ENCODE measurements at regions not wholly inside any gene's neighbourhood (a gene's known extent, or its start where the extent isn't known, plus 50 kb on each side); places are given as distances from the start of the nearest gene placed in this dataset.

DNA sequence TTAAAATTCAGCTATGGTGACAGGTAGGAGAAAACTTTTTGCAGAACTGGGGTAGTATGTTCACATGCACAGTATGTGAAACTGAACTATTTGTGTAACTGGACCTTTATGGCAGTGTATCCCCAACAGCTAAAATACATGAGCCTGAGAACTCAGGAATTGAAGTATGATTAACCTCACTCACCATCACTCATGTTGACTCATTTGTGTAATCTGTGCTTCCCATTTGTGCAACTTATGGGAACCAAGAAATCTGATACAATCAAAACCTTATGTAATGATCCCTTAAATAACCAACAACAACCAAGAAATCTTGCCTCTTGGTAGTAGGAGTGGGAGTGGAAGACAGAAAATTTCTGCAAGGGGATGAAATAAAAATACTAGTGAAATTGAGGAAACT is 674.9 kb downstream of the HDGFL1 start:
- Histone ChIP-seq H3K27me3 (no peaks in the 10 kb centered on the region), H3K9me3 (no peaks in the 10 kb centered on the region), H3K27ac (no peak overlapping the region), H3K36me3 (replicated peaks in 1 of 2; ENCODE audit: insufficient read depth in 1 of 2, low read depth in 2 of 2) (no peaks in the 10 kb centered on the region), H3K4me1 (no peaks in the 10 kb centered on the region), H3K4me3 (no peak overlapping the region)
- ATAC-seq, result no peak
- intact Hi-C loops (cut with DNase I), result no loop called here
- TF ChIP-seq, protein P1, sequence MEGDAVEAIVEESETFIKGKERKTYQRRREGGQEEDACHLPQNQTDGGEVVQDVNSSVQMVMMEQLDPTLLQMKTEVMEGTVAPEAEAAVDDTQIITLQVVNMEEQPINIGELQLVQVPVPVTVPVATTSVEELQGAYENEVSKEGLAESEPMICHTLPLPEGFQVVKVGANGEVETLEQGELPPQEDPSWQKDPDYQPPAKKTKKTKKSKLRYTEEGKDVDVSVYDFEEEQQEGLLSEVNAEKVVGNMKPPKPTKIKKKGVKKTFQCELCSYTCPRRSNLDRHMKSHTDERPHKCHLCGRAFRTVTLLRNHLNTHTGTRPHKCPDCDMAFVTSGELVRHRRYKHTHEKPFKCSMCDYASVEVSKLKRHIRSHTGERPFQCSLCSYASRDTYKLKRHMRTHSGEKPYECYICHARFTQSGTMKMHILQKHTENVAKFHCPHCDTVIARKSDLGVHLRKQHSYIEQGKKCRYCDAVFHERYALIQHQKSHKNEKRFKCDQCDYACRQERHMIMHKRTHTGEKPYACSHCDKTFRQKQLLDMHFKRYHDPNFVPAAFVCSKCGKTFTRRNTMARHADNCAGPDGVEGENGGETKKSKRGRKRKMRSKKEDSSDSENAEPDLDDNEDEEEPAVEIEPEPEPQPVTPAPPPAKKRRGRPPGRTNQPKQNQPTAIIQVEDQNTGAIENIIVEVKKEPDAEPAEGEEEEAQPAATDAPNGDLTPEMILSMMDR (IDR thresholded peaks at IDR 0.05), result no peak
- TF ChIP-seq POLR2A (IDR thresholded peaks at IDR 0.05), result no peak
- no peak for DNase-seq

DNA sequence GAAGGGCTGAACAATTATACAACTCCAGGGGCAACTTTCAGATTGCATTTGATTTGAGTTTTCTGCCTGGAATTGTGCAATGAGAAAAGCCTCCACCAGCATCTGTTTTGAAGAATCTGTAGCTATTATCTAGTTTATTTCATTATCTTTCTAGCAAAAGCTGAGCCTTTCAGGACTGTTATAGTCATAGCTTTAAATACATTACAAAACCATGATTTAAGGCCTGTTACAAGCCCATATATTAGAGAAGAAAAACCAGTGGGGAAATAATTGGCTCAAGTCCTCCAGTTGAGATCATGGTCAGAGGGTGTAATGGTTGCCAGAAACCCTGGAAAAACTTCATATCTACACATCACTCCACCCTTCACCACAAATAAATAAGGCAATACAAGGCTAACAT is 676.2 kb downstream of the HDGFL1 start:
- H3K27ac ChIP-seq, result no peak overlapping the region
- no peak for DNase-seq
- ATAC-seq, result no peak

DNA sequence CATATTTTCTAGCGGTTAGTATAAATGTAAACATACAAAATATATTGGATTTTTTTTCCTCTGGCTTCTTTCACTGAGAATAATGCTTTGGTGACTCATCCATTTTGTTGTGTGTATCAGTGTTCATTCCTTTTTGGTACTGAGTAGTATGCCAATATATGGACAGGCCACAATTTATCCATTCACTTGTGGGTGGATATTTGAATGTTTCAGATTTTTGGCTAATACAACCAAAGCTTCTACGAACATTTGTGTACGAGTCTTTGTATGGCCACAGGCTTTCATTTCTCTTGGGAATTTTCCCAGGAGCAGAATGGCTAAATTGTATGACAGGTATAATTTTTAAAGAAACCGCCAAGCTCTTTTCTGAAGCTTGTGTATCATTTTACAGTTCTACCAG is 677.5 kb downstream of the HDGFL1 start:
- no peak for TF ChIP-seq POLR2A (IDR thresholded peaks at IDR 0.05)

More for the DNA sequence above, 676.2 kb downstream of the HDGFL1 start:
- no peaks in the 10 kb centered on the region for H3K4me1 ChIP-seq
- TF ChIP-seq POLR2A (IDR thresholded peaks at IDR 0.05), result no peak
- TF ChIP-seq, protein P1 (IDR thresholded peaks at IDR 0.05), result no peak
- H3K4me3 ChIP-seq, result no peak overlapping the region
- H3K27me3 ChIP-seq, result no peaks in the 10 kb centered on the region
- no peaks in the 10 kb centered on the region for H3K9me3 ChIP-seq
- H3K36me3 ChIP-seq (replicated peaks in 1 of 2; ENCODE audit: insufficient read depth in 1 of 2, low read depth in 2 of 2), result no peaks in the 10 kb centered on the region
- intact Hi-C loops (cut with DNase I), result no loop called here

DNA sequence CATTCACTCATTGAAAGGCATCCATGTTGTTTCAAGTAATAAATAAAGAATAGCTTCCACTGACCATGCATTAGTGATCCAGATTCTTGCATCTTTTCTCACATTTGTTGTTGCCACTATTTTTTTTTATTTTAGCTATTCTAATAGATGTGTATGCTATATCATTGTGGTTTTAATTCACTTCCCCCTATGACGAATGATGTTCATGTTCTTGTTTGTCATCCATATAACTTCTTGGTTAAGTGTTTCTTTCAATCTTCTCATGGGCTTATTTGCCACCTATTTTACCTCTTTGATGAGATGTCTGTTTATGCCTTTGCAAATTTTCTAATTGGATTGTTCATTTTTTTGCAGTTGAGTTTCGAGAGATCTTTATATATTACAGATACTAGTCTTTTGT is 681.2 kb downstream of the HDGFL1 start:
- no peak for ATAC-seq
- Histone ChIP-seq H3K4me3 (no peak overlapping the region), H3K27me3 (no peaks in the 10 kb centered on the region), H3K9me3 (no peaks in the 10 kb centered on the region), H3K4me1 (no peaks in the 10 kb centered on the region), H3K36me3 (replicated peaks in 1 of 2; ENCODE audit: insufficient read depth in 1 of 2, low read depth in 2 of 2) (no peaks in the 10 kb centered on the region), H3K27ac (no peak overlapping the region)
- intact Hi-C loops (cut with DNase I), result no loop called here
- 62% methylated on average over 2 of the region's 2 CpGs for WGBS, 2 donors
- DNase-seq, result no peak
- no peak for TF ChIP-seq POLR2A (IDR thresholded peaks at IDR 0.05)
- TF ChIP-seq, protein P1 (IDR thresholded peaks at IDR 0.05), result no peak

More for the DNA sequence above, 677.5 kb downstream of the HDGFL1 start:
- Histone ChIP-seq H3K4me3 (no peak overlapping the region), H3K27me3 (no peaks in the 10 kb centered on the region), H3K27ac (no peak overlapping the region), H3K4me1 (no peaks in the 10 kb centered on the region), H3K9me3 (no peaks in the 10 kb centered on the region), H3K36me3 (replicated peaks in 1 of 2; ENCODE audit: insufficient read depth in 1 of 2, low read depth in 2 of 2) (no peaks in the 10 kb centered on the region)
- ATAC-seq (no peak), DNase-seq (no peak)
- 69 to 71% methylated on average over 4 of the region's 4 CpGs for WGBS, 2 donors
- intact Hi-C loops (cut with DNase I), result no loop called here

DNA sequence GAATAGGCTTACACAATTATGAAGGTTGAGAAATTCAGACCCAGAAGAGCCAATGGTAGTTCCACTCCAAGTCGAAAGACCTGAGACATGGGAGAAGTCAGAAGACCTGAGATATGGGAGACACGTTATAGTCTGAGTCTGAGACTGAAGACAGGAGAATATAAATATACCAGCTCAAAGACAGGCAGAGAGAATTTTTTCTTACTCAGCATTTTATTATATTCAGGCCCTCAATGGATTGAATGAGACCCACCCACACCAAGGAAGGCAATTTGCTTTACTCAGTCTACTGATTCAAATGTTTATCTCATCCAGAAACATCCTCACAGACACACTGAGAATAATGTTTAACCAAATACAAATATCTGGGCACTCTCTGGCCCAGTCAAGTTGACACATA is 693.5 kb downstream of the HDGFL1 start:
- DNase-seq (no peak), ATAC-seq (no peak)
- no peak for TF ChIP-seq POLR2A (IDR thresholded peaks at IDR 0.05)
- TF ChIP-seq, protein P1 (IDR thresholded peaks at IDR 0.05), result no peak
- intact Hi-C loops (cut with DNase I), result no loop called here
- Histone ChIP-seq H3K4me3 (no peak overlapping the region), H3K27me3 (no peaks in the 10 kb centered on the region), H3K36me3 (replicated peaks in 1 of 2; ENCODE audit: insufficient read depth in 1 of 2, low read depth in 2 of 2) (no peaks in the 10 kb centered on the region), H3K27ac (no peak overlapping the region), H3K4me1 (no peaks in the 10 kb centered on the region), H3K9me3 (peaks cover 0 to 11% (median 0%) of the 10 kb centered on the region in 3 donors)
- WGBS, 2 donors, result 45 to 63% methylated on average over 2 of the region's 2 CpGs
